SK-N-SH (cell line): ENCODE measurements at regions not wholly inside any gene's neighbourhood (a gene's known extent, or its start where the extent isn't known, plus 50 kb on each side); places are given as distances from the start of the nearest gene placed in this dataset.

Experiments used
- CTCF ChIA-PET: fragments of 300-600, 350-600 bp; formaldehyde crosslinking; extraction: SDS; loops from one replicate; lab custom pipeline; 2021; lab: Yijun Ruan, JAX
- POLR2A ChIA-PET: fragments of 350-600 bp; sonication (Branson Sonifier 250); formaldehyde crosslinking; extraction: SDS; loops from one replicate; lab custom pipeline; 2020; ENCODE audit warnings: antibody characterized with exemption, inconsistent platforms; lab: Yijun Ruan, JAX
- DNase-seq: peaks from one replicate; pipeline ENCODE4 v3.0.0; 2012
- H2AFZ ChIP-seq: fragments of 200-600 bp; sonication (generic); 2 replicates; pipeline ENCODE4 v1.8.1; 2016; ENCODE audit warnings: antibody characterized with exemption, mild to moderate bottlenecking, low read depth
- H3F3A ChIP-seq: fragments of 200-600 bp; sonication (generic); replicated peaks from 2 replicates; pipeline ENCODE3; 2016; ENCODE audit warnings: antibody characterized with exemption, mild to moderate bottlenecking; ENCODE audit not compliant: insufficient read depth
- H3K27ac ChIP-seq, 2 experiments: fragments of 200-500 bp in 1 of 2; fragments of 200-600 bp in 1 of 2; sonication (Bioruptor generic) in 1 of 2; sonication (generic), shearing (Covaris generic) in 1 of 2; 2 replicates each; pipeline versions ENCODE4 v1.5.1 to v1.6.1; 2014 to 2016; ENCODE audit warnings: low read depth in 2 of 2, inconsistent platforms in 1 of 2, low read length in 1 of 2, mild to moderate bottlenecking in 1 of 2, mixed read lengths in 1 of 2
- H3K27me3 ChIP-seq: fragments of 200-600 bp; sonication (generic), shearing (Covaris generic); 2 replicates; pipeline ENCODE4 v1.6.1; 2016; ENCODE audit warnings: mixed run types; ENCODE audit not compliant: insufficient read depth
- H3K36me3 ChIP-seq, 2 experiments: fragments of 200-500 bp in 1 of 2; fragments of 200-600 bp in 1 of 2; sonication (Bioruptor generic) in 1 of 2; sonication (generic) in 1 of 2; replicated peaks in 1 of 2; 2 replicates each; pipeline versions ENCODE3 to v1.5.1; 2014 to 2016; ENCODE audit warnings: low read length in 1 of 2, mild to moderate bottlenecking in 1 of 2; ENCODE audit not compliant: insufficient read depth in 2 of 2, control insufficient read depth in 1 of 2
- H3K4me1 ChIP-seq, 2 experiments: fragments of 200-500 bp in 1 of 2; fragments of 200-600 bp in 1 of 2; sonication (Bioruptor generic) in 1 of 2; sonication (generic), shearing (Covaris generic) in 1 of 2; 2 replicates each; pipeline versions ENCODE4 v1.5.1 to v1.6.1; 2014 to 2016; ENCODE audit warnings: low read depth in 1 of 2, low read length in 1 of 2, mixed run types in 1 of 2; ENCODE audit not compliant: insufficient read depth in 2 of 2, control insufficient read depth in 1 of 2
- H3K4me2 ChIP-seq: fragments of 200-600 bp; sonication (generic), shearing (Covaris generic); 2 replicates; pipeline ENCODE4 v1.6.1; 2017; ENCODE audit warnings: mixed run types
- H3K4me3 ChIP-seq, 2 experiments: fragments of 200-500 bp in 1 of 2; fragments of 200-600 bp in 1 of 2; sonication (Bioruptor generic) in 1 of 2; sonication (generic), shearing (Covaris generic) in 1 of 2; 2 replicates each; pipeline versions ENCODE4 v1.5.1 to v1.8.1; 2014 to 2016; ENCODE audit warnings: low read depth in 2 of 2, inconsistent platforms in 1 of 2, low read length in 1 of 2, mild to moderate bottlenecking in 1 of 2, mixed read lengths in 1 of 2, moderate library complexity in 1 of 2
- H3K79me2 ChIP-seq: fragments of 200-600 bp; sonication (generic); 2 replicates; pipeline ENCODE4 v1.8.1; 2017; ENCODE audit warnings: mild to moderate bottlenecking; ENCODE audit not compliant: insufficient read depth
- H3K9ac ChIP-seq: fragments of 200-600 bp; sonication (generic); 2 replicates; pipeline ENCODE4 v1.6.1; 2017; ENCODE audit warnings: mixed run types
- H3K9me2 ChIP-seq: fragments of 200-600 bp; sonication (generic); 2 replicates; pipeline ENCODE4 v1.6.1; 2017; ENCODE audit warnings: mixed run types
- H3K9me3 ChIP-seq: fragments of 200-600 bp; sonication (generic); 2 replicates; pipeline ENCODE4 v1.6.1; 2017; ENCODE audit warnings: mixed run types, mild to moderate bottlenecking, moderate library complexity
- H4K20me1 ChIP-seq: fragments of 200-600 bp; sonication (generic); 2 replicates; pipeline ENCODE4 v1.6.1; 2017; ENCODE audit warnings: mild to moderate bottlenecking, mixed run types; ENCODE audit not compliant: insufficient read depth
- ELF1 ChIP-seq: IDR thresholded peaks from 2 replicates; pipeline ENCODE4 v1.4.0; 2012
- EP300 ChIP-seq, 2 experiments: IDR thresholded peaks; 2 replicates each; pipeline versions ENCODE4 v1.4.0 to v1.6.1; 2012; ENCODE audit warnings: borderline replicate concordance in 1 of 2, low read depth in 1 of 2, low read length in 1 of 2
- FOXJ3 ChIP-seq: sonication (generic); formaldehyde crosslinking; IDR thresholded peaks from 2 replicates; pipeline ENCODE4 v1.5.1; 2020; ENCODE audit warnings: mild to moderate bottlenecking, missing genetic modification reagents
- GABPA ChIP-seq: IDR thresholded peaks from 2 replicates; pipeline ENCODE4 v1.4.0; 2012; ENCODE audit warnings: low read depth, mild to moderate bottlenecking
- GATA2 ChIP-seq: sonication (generic); formaldehyde crosslinking; IDR thresholded peaks from 2 replicates; pipeline ENCODE4 v1.5.0; 2020; ENCODE audit warnings: mild to moderate bottlenecking, missing genetic modification reagents
- NRF1 ChIP-seq: IDR thresholded peaks from 2 replicates; pipeline ENCODE4 v1.6.1; 2012; ENCODE audit warnings: low read depth, mild to moderate bottlenecking, low read length
- PBX3 ChIP-seq: IDR thresholded peaks from 2 replicates; pipeline ENCODE4; 2012
- RAD21 ChIP-seq: IDR thresholded peaks from 2 replicates; pipeline ENCODE4 v1.6.1; 2012; ENCODE audit warnings: mild to moderate bottlenecking, low read length
- RFX5 ChIP-seq: IDR thresholded peaks from 2 replicates; pipeline ENCODE4 v1.6.1; 2012; ENCODE audit warnings: mild to moderate bottlenecking, improper control_type of control experiment, low read length
- RXRA ChIP-seq: IDR thresholded peaks from 2 replicates; pipeline ENCODE4 v1.4.0; 2012; ENCODE audit warnings: low read depth, mild to moderate bottlenecking, borderline replicate concordance
- SMC3 ChIP-seq: IDR thresholded peaks from 2 replicates; pipeline ENCODE4 v1.6.1; 2012; ENCODE audit warnings: low read depth, low read length, improper control_type of control experiment
- TAF1 ChIP-seq: IDR thresholded peaks from 2 replicates; pipeline ENCODE4 v1.6.1; 2012; ENCODE audit warnings: low read depth, mild to moderate bottlenecking, low read length, moderate library complexity, borderline replicate concordance
- TCF12 ChIP-seq: IDR thresholded peaks from 2 replicates; pipeline ENCODE4 v1.4.0; 2012
- USF2 ChIP-seq: fragments of 150-350 bp; IDR thresholded peaks from 2 replicates; pipeline ENCODE4 v1.6.1; 2017; ENCODE audit warnings: antibody characterized with exemption, low read length, low read depth, borderline replicate concordance
- whole genome bisulfite sequencing: methylation state at CpG from one replicate; pipeline ENCODE4 v1.1.6; 2017; ENCODE audit warnings: low lambda C conversion rate; 5-methylcytosine and 5-hydroxymethylcytosine counted together

- no peak for TF ChIP-seq USF2
- no peak for TF ChIP-seq PBX3
- no peak for TF ChIP-seq SMC3
- no peak for TF ChIP-seq GATA2 (CRISPR knock-in tag)
- TF ChIP-seq RAD21, result no peak
- TF ChIP-seq FOXJ3 (CRISPR knock-in tag), result no peak
- TF ChIP-seq EP300 (IDR thresholded peaks at IDR 0.05; ENCODE audit: borderline replicate concordance in 1 of 2, low read depth in 1 of 2, low read length in 1 of 2), result no peak
Measured at GRCh38 chr1:34656731-34657130, 98.1 kb upstream of the GJB5 start (continued).

- H3K36me3 ChIP-seq, result no peaks in the 10 kb centered on the region
- no peaks in the 10 kb centered on the region for H3K4me1 ChIP-seq
- H3K4me3 ChIP-seq, result no peak overlapping the region
- H3K9me3 ChIP-seq, result no peaks in the 10 kb centered on the region
- TF ChIP-seq RAD21 (no peak), TCF12 (no peak), GABPA (no peak), RXRA (no peak), TAF1 (no peak), ELF1 (no peak), RFX5 (no peak), GATA2 (CRISPR knock-in tag) (no peak)
- H3K4me2 ChIP-seq, result no peak overlapping the region
- POLR2A ChIA-PET, result no interaction called here
- no peak overlapping the region for H3K9ac ChIP-seq
- DNase-seq, result no peak
- no peak overlapping the region for H2AFZ ChIP-seq
- no peak overlapping the region for H3K27ac ChIP-seq
- H3F3A ChIP-seq, result no peaks in the 10 kb centered on the region
- H3K79me2 ChIP-seq, result no peaks in the 10 kb centered on the region
- H4K20me1 ChIP-seq, result no peaks in the 10 kb centered on the region
- no peaks in the 10 kb centered on the region for H3K9me2 ChIP-seq
- no peaks in the 10 kb centered on the region for H3K27me3 ChIP-seq
- CTCF ChIA-PET, result interaction anchor here (1.1 kb wide), 2 partner anchors 22 to 367 kb away, joined by 3 to 4 read pairs; no protein-coding TSS in a partner anchor
Measured at GRCh38 chr1:34657266-34657665, 97.6 kb upstream of the GJB5 start.

- no peaks in the 10 kb centered on the region for H3K36me3 ChIP-seq
- no peaks in the 10 kb centered on the region for H3K9me2 ChIP-seq
Measured at GRCh38 chr1:34657849-34658248, 97.0 kb upstream of the GJB5 start.

More at GRCh38 chr1:34657849-34658248, 97.0 kb upstream of the GJB5 start:
- no peak for DNase-seq
- no peaks in the 10 kb centered on the region for H3F3A ChIP-seq
- no peaks in the 10 kb centered on the region for H3K9me3 ChIP-seq
- no peak overlapping the region for H3K9ac ChIP-seq
- no peak for TF ChIP-seq USF2
- TF ChIP-seq NRF1, result no peak
- no peaks in the 10 kb centered on the region for H3K79me2 ChIP-seq
- H4K20me1 ChIP-seq, result no peaks in the 10 kb centered on the region
- H3K4me3 ChIP-seq, result no peak overlapping the region
- POLR2A ChIA-PET, result no interaction called here
- no peak overlapping the region for H2AFZ ChIP-seq
- CTCF ChIA-PET, result interaction anchor here (1.1 kb wide), 2 partner anchors 22 to 368 kb away, joined by 3 to 4 read pairs; no protein-coding TSS in a partner anchor
- H3K4me2 ChIP-seq, result no peak overlapping the region
- no peak overlapping the region for H3K27ac ChIP-seq
- no peaks in the 10 kb centered on the region for H3K27me3 ChIP-seq
- WGBS, result 57% methylated on average over 1 of the region's 2 CpGs
- H3K4me1 ChIP-seq, result no peaks in the 10 kb centered on the region
